ENCODE measurements at regions not wholly inside any gene's neighbourhood (a gene's known extent, or its start where the extent isn't known, plus 50 kb on each side); places are given as distances from the start of the nearest gene placed in this dataset.

DNA sequence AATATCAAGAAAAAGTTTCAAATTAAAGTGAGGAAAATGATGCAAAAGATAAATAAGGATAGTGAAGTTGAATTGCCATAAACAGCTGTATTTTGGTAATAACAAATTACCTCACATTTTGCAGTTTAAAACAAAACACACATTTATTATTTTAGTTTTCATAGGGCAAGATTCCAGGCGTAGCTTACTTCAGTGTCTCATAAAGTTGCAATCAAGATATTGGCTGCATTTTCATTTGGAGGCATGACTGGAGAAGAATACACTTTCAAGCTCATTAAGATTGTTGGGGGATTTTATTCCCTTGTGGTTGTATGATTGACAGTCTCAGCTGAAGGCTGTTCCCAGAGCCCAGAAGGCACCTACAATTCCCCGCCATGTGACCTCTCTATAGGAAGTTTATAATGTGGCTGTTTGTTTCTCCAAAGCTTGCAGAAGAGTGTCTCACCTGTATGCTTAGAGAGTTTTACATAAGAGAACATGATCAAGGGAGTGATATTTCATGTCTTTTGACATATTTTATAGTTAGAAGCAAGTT is 151.4 kb downstream of the OTOL1 start (continued):
- TF ChIP-seq ZNF146 (CRISPR knock-in tag; IDR thresholded peaks at IDR 0.05; ENCODE audit: unreplicated experiment), result no peak
- no peak for TF ChIP-seq CBX1 (IDR thresholded peaks at IDR 0.05; ENCODE audit: low read depth)
- TF ChIP-seq, protein P1, sequence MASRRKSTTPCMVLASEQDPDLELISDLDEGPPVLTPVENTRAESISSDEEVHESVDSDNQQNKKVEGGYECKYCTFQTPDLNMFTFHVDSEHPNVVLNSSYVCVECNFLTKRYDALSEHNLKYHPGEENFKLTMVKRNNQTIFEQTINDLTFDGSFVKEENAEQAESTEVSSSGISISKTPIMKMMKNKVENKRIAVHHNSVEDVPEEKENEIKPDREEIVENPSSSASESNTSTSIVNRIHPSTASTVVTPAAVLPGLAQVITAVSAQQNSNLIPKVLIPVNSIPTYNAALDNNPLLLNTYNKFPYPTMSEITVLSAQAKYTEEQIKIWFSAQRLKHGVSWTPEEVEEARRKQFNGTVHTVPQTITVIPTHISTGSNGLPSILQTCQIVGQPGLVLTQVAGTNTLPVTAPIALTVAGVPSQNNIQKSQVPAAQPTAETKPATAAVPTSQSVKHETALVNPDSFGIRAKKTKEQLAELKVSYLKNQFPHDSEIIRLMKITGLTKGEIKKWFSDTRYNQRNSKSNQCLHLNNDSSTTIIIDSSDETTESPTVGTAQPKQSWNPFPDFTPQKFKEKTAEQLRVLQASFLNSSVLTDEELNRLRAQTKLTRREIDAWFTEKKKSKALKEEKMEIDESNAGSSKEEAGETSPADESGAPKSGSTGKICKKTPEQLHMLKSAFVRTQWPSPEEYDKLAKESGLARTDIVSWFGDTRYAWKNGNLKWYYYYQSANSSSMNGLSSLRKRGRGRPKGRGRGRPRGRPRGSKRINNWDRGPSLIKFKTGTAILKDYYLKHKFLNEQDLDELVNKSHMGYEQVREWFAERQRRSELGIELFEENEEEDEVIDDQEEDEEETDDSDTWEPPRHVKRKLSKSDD (conservative IDR thresholded peaks at IDR 0.05; ENCODE audit: low read length), result no peak
- TF ChIP-seq SRSF1 (IDR thresholded peaks at IDR 0.05; ENCODE audit: low read depth, low read length), result no peak

DNA sequence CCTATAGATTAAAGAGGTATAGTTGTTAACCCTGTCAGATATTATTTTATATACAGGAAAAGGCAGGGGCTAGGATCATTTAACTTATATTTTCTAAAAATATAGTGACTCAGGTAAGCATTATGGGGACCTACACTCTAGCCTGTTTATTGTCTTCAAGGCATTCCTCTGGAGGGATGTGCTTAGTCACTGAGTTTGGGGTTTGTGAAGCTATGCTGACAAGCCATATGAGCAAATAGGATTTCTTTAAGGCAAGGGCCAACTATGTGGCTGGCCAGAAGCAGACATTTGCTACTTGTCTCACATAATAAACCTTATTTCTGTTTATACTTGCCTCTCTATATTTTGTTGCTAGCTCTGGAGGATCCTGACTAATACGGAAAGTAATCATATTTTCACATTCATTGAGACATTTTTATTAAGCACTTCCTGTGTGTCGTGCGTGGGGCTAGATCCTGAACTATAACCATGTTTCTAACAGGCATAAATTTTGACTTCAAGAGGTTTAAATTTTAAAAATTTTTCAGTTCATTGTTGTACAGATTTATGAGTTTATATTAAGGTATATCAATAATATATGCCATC is 153.4 kb downstream of the OTOL1 start:
- CTCF ChIA-PET (ENCODE audit: low intra/inter-chr PET ratio), result no interaction called here
- WGBS (ENCODE audit: insufficient coverage, low coverage, missing lambda C conversion rate), result 3% methylated on average over 3 of the region's 3 CpGs
- Histone ChIP-seq H2AFZ (ENCODE audit: low read depth, low read length) (no peak overlapping the region), H3K4me1 (replicated peaks in 1 of 2; ENCODE audit: control insufficient read depth in 2 of 2, insufficient read depth in 2 of 2, low read length in 2 of 2) (no peaks in the 10 kb centered on the region; a peak in 1 of 5 replicates), H3K79me2 (ENCODE audit: control insufficient read depth, insufficient read depth, low read length) (no peaks in the 10 kb centered on the region), H3K27me3 (ENCODE audit: control insufficient read depth in 2 of 2, insufficient read depth in 2 of 2, low read length in 2 of 2) (no peaks in the 10 kb centered on the region), H3K9me1 (ENCODE audit: control insufficient read depth, insufficient read depth, low read length) (no peaks in the 10 kb centered on the region), H3K9me3 (replicated peaks; ENCODE audit: control insufficient read depth, insufficient read depth, low read depth, low read length) (no peaks in the 10 kb centered on the region; the same call in 1 of the 2 replicates), H3K4me2 (ENCODE audit: insufficient read depth, low read length) (no peak overlapping the region), H3K36me3 (ENCODE audit: control insufficient read depth, insufficient read depth, low read length) (no peaks in the 10 kb centered on the region), H4K20me1 (replicated peaks; ENCODE audit: control insufficient read depth, insufficient read depth, low read length) (no peaks in the 10 kb centered on the region), H3K9ac (ENCODE audit: insufficient read depth in 1 of 2, low read depth in 2 of 2, low read length in 2 of 2) (no peak overlapping the region), H3K27ac (ENCODE audit: extremely low read depth, low read depth, low read length) (no peak overlapping the region), H3K4me3 (no peak overlapping the region)
- ATAC-seq (no peak), DNase-seq (ENCODE audit: extremely low read depth in 1 of 4, low spot score in 3 of 4) (no peak), FAIRE-seq (no peak)
- no TSS peak for BruUV-seq (replicated peaks)
- in situ Hi-C loops (cut with MboI) (no loop called here), intact Hi-C loops (cut with micrococcal nuclease) (no loop called here)
- POLR2A ChIA-PET, result no interaction called here
- TF ChIP-seq, protein P2, sequence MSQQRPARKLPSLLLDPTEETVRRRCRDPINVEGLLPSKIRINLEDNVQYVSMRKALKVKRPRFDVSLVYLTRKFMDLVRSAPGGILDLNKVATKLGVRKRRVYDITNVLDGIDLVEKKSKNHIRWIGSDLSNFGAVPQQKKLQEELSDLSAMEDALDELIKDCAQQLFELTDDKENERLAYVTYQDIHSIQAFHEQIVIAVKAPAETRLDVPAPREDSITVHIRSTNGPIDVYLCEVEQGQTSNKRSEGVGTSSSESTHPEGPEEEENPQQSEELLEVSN (IDR thresholded peaks at IDR 0.05; ENCODE audit: borderline replicate concordance in 1 of 2, extremely low read depth in 1 of 2, insufficient read depth in 1 of 2, insufficient read length in 1 of 2, low read depth in 1 of 2, low read length in 1 of 2, poor library complexity in 1 of 2, severe bottlenecking in 1 of 2), result no peak
- TF ChIP-seq ZNF282 (CRISPR knock-in tag; IDR thresholded peaks at IDR 0.05) (no peak), ZNF134 (CRISPR knock-in tag; conservative IDR thresholded peaks at IDR 0.05) (no peak), ZNF561 (CRISPR knock-in tag; conservative IDR thresholded peaks at IDR 0.05) (no peak), MYBL2 (IDR thresholded peaks at IDR 0.05; ENCODE audit: low read depth) (no peak), MYBL2 (CRISPR knock-in tag; IDR thresholded peaks at IDR 0.05; ENCODE audit: borderline replicate concordance) (no peak), SMARCA4 (IDR thresholded peaks at IDR 0.05) (no peak), FOXJ3 (CRISPR knock-in tag; IDR thresholded peaks at IDR 0.05) (no peak), CTBP1 (IDR thresholded peaks at IDR 0.05; ENCODE audit: borderline replicate concordance) (no peak), ZNF121 (CRISPR knock-in tag; conservative IDR thresholded peaks at IDR 0.05) (no peak)
- TF ChIP-seq, protein P3, sequence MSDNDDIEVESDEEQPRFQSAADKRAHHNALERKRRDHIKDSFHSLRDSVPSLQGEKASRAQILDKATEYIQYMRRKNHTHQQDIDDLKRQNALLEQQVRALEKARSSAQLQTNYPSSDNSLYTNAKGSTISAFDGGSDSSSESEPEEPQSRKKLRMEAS (CRISPR knock-in tag; IDR thresholded peaks at IDR 0.05), result no peak
